ENCODE measurements at regions not wholly inside any gene's neighbourhood (a gene's known extent, or its start where the extent isn't known, plus 50 kb on each side); places are given as distances from the start of the nearest gene placed in this dataset.

DNA sequence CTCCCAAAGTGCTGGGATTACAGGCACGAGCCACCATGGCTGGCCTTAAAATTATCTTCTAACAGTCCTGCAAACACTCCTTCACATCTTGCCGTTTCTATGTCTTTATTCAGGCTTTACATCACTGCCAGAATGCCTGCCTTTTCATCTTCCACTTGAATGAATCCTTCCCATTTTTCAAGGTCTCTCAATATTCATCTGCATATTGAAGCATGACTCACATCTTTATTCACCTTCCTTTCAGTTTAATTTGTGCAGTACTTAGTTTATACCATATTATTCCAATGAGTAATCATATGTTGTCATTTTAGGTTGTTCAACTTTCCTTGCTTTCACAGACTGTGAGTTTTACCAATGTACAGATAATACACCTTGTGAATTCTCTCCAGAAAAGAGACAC, 510.1 kb upstream of the PIK3C3 start:
- Histone ChIP-seq H3K27me3 (no peaks in the 10 kb centered on the region), H3K27ac (no peak overlapping the region), H3K36me3 (no peaks in the 10 kb centered on the region), H3K4me3 (no peak overlapping the region), H3K9me3 (no peaks in the 10 kb centered on the region), H3K4me1 (no peaks in the 10 kb centered on the region)
- WGBS, 2 donors: 70 to 80% methylated on average over 2 of the region's 2 CpGs
- TF ChIP-seq, protein P1, sequence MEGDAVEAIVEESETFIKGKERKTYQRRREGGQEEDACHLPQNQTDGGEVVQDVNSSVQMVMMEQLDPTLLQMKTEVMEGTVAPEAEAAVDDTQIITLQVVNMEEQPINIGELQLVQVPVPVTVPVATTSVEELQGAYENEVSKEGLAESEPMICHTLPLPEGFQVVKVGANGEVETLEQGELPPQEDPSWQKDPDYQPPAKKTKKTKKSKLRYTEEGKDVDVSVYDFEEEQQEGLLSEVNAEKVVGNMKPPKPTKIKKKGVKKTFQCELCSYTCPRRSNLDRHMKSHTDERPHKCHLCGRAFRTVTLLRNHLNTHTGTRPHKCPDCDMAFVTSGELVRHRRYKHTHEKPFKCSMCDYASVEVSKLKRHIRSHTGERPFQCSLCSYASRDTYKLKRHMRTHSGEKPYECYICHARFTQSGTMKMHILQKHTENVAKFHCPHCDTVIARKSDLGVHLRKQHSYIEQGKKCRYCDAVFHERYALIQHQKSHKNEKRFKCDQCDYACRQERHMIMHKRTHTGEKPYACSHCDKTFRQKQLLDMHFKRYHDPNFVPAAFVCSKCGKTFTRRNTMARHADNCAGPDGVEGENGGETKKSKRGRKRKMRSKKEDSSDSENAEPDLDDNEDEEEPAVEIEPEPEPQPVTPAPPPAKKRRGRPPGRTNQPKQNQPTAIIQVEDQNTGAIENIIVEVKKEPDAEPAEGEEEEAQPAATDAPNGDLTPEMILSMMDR (IDR thresholded peaks at IDR 0.05): no peak
- intact Hi-C loops (cut with DNase I): no loop called here
- DNase-seq: no peak

DNA sequence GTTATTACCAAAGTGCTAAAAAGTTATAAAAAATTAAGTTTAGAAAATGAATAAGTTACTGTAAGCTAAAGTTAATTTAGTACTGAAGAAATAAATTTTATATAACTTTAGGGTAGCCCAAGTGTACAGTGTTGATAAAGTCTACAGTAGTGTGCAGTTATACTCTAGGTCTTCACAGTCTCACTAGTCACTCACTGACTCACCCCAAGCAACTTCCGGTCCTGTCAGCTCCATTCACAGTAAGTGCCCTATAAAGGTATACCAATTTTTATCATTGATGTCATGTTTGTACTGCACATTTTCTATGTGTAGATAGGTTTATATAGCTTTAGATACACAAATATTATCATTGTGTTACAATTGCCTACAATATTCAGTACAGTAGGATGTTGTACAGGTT, 518.3 kb upstream of the PIK3C3 start:
- Histone ChIP-seq H3K9me3 (no peaks in the 10 kb centered on the region), H3K4me3 (no peak overlapping the region), H3K27me3 (no peaks in the 10 kb centered on the region), H3K4me1 (no peaks in the 10 kb centered on the region), H3K36me3 (no peaks in the 10 kb centered on the region), H3K27ac (no peak overlapping the region)
- intact Hi-C loops (cut with DNase I): no loop called here
- TF ChIP-seq POLR2A (IDR thresholded peaks at IDR 0.05) (no peak), POLR2AphosphoS5 (IDR thresholded peaks at IDR 0.05) (no peak), EP300 (IDR thresholded peaks at IDR 0.05) (no peak)
- TF ChIP-seq, protein P1 (IDR thresholded peaks at IDR 0.05): no peak
- 79 to 95% methylated on average over 1 of the region's 1 CpG for WGBS, 2 donors
- no peak for DNase-seq

DNA sequence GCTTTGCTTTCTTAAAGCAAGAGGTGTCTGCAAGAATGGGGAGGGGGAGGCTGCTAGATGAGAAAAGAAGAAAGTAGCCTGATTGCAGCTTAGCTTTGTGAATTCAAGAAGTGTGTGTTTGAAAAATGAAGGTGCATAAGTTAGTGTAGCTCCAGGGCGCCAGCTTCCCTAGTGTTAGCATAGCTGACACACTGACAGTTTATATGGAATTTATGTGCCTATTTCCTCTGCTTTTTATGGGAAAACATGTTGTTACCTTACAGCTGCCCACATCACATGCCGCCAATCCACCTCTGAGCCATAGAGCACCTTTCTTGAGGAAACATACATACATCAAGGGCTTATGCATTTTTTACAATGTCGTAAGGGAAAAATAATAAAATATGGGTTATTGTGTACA, 536.4 kb upstream of the PIK3C3 start:
- Histone ChIP-seq H3K36me3 (no peaks in the 10 kb centered on the region), H3K4me3 (no peak overlapping the region), H3K27ac (no peak overlapping the region), H3K4me1 (no peaks in the 10 kb centered on the region), H3K9me3 (no peaks in the 10 kb centered on the region), H3K27me3 (no peaks in the 10 kb centered on the region)
- WGBS, 2 donors: 47 to 67% methylated on average over 3 of the region's 3 CpGs
- intact Hi-C loops (cut with DNase I): no loop called here
- TF ChIP-seq POLR2A (IDR thresholded peaks at IDR 0.05) (no peak), EP300 (IDR thresholded peaks at IDR 0.05) (no peak), POLR2AphosphoS5 (IDR thresholded peaks at IDR 0.05) (no peak)
- TF ChIP-seq, protein P1 (IDR thresholded peaks at IDR 0.05): no peak
- no peak for DNase-seq

DNA sequence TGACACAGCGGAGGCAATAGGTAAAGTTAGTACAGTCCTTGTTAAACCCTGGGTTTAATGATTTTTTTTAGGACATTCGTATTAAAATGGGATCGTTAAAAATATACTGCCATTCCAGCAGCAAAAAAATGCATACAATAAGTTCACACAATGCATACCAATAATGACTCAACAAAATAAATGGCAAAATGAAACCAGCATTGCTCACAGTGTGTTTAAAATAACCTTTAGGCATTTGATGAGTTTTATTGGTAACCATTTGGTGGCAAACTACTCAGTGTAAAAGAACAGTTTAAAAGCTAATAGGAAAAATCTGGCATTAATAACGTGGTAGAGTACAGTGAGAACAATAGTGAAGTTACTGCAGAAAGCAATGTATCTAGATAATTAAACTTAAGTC, 539.0 kb upstream of the PIK3C3 start:
- H3K36me3 ChIP-seq: no peaks in the 10 kb centered on the region
- 81 to 84% methylated on average over 4 of the region's 4 CpGs for WGBS, 2 donors
- intact Hi-C loops (cut with DNase I): no loop called here
- H3K4me1 ChIP-seq: no peaks in the 10 kb centered on the region
- DNase-seq: no peak
- TF ChIP-seq, protein P1 (IDR thresholded peaks at IDR 0.05): no peak
- TF ChIP-seq POLR2AphosphoS5 (IDR thresholded peaks at IDR 0.05): no peak
- no peak overlapping the region for H3K27ac ChIP-seq
- H3K27me3 ChIP-seq: no peaks in the 10 kb centered on the region
- no peak overlapping the region for H3K4me3 ChIP-seq
- no peaks in the 10 kb centered on the region for H3K9me3 ChIP-seq

DNA sequence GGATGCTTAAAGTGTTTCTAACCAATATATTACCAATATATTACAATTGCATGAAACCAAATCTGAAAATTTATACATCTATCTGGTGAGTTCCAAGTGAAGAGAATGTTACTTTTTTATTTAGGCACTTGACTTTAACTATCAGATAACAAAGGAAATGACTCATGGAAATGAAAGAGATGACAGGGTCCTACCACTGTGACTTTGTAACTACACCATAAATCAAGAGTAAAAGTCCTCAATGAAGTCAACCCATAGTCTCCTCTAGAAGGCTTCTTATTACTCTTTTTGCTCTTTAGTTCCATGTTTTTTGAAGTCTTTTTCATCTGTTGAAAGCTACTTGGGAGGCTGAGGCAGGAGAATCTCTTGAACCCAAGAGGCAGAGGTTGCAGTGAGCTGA, 545.0 kb upstream of the PIK3C3 start:
- DNase-seq: no peak
- Histone ChIP-seq H3K27me3 (no peaks in the 10 kb centered on the region), H3K4me1 (no peaks in the 10 kb centered on the region), H3K9me3 (no peaks in the 10 kb centered on the region), H3K27ac (no peak overlapping the region), H3K4me3 (no peak overlapping the region), H3K36me3 (no peaks in the 10 kb centered on the region)
- intact Hi-C loops (cut with DNase I): no loop called here
- TF ChIP-seq EP300 (IDR thresholded peaks at IDR 0.05) (no peak), POLR2A (IDR thresholded peaks at IDR 0.05) (no peak), POLR2AphosphoS5 (IDR thresholded peaks at IDR 0.05) (no peak)
- TF ChIP-seq, protein P1 (IDR thresholded peaks at IDR 0.05): no peak

All from sigmoid colon (tissue), 6 donors.